Astrocyte of the cerebellum (primary cell): ENCODE measurements at regions not wholly inside any gene's neighbourhood (a gene's known extent, or its start where the extent isn't known, plus 50 kb on each side); places are given as distances from the start of the nearest gene placed in this dataset.

Source experiments
- DNase-seq: peaks from one replicate; pipeline ENCODE4 v3.0.0-alpha.2; 2011; ENCODE audit warnings: low read depth
- H3K4me3 ChIP-seq: 2 replicates; pipeline ENCODE4 v1.5.1; 2011; ENCODE audit warnings: mild to moderate bottlenecking, low read depth, low read length, moderate library complexity
- CTCF ChIP-seq: IDR thresholded peaks from 2 replicates; pipeline ENCODE4 v1.5.1; 2012; ENCODE audit warnings: low read length, low read depth, moderate library complexity, mild to moderate bottlenecking; ENCODE audit errors: missing control alignments
- in situ Hi-C: cut with HindIII; loops from 2 replicates; pipeline ENCODE4 v1.10.0; 2017; ENCODE audit warnings: low sequenced_read_pairs

- no peak for TF ChIP-seq CTCF
- H3K4me3 ChIP-seq, result no peak overlapping the region
- in situ Hi-C loops, result no loop called here
- no peak for DNase-seq
Observed at GRCh38 chr7:24517166-24517565, 56.1 kb upstream of the PALS2 start.

GRCh38 chr7:24521917-24522623 lies 51.2 kb upstream of the PALS2 start:
- H3K4me3 ChIP-seq, result no peak overlapping the region
- no peak for DNase-seq
- in situ Hi-C loops, result no loop called here
- no peak for TF ChIP-seq CTCF
